ENCODE measurements at regions not wholly inside any gene's neighbourhood (a gene's known extent, or its start where the extent isn't known, plus 50 kb on each side); places are given as distances from the start of the nearest gene placed in this dataset.

DNA sequence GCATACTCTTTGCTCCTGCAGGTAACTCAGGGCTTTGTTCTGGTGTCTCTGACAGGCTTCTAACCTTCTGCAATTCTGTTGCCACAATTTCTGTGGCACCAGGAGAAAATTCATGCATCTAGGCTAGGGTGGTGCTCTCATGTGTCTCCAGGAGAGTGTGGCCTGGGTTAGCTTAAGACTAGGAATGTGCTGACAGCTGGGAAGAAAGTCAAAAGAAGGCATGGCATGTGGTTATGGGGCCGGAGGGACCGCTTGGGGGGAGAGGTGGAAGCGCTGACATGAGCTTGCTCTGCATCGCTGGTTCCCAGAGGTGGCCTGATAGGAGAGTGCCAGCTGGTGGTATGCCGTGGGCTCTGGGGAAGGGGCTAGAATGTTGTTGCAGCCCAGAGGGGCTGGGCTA lies 173.3 kb upstream of the TNP1 start:
- Histone ChIP-seq H3K4me3 (ENCODE audit: low read length) (no peak overlapping the region), H2AFZ (ENCODE audit: low read length) (no peak overlapping the region), H4K20me1 (ENCODE audit: insufficient read depth, low read depth, low read length) (no peaks in the 10 kb centered on the region), H3K4me1 (ENCODE audit: low read length) (no peaks in the 10 kb centered on the region), H3K27ac (ENCODE audit: low read length) (no peak overlapping the region), H3K36me3 (ENCODE audit: insufficient read depth, low read length) (no peaks in the 10 kb centered on the region), H3K4me2 (ENCODE audit: low read depth, low read length, poor library complexity, severe bottlenecking) (no peak overlapping the region), H3K79me2 (ENCODE audit: low read length) (no peaks in the 10 kb centered on the region), H3K9me3 (ENCODE audit: low read length) (no peaks in the 10 kb centered on the region), H3K9me2 (replicated peaks; ENCODE audit: insufficient read depth, low read length) (no peaks in the 10 kb centered on the region), H3K27me3 (ENCODE audit: low read length) (no peaks in the 10 kb centered on the region), H3K9ac (ENCODE audit: low read length) (no peak overlapping the region)
- DNase-seq, result no peak

DNA sequence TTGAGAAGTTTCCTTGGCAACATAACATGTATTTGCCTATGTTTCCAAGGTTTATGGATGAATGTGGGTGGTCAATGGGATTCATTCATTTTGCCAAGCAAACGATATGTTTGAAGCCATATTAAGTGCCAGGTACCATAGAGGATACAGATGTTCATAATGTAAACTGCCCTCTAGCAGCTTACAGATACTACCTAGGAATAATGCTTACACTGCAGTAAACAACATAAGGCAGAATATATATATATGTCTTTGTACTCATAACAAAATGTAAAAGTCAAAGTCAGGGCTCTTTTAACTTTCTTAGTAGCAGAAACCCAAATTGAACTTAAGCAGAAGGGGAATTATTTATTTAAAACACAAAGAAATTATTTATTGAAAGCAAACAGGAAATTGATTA lies 171.6 kb upstream of the TNP1 start:
- Histone ChIP-seq H3K9me2 (replicated peaks; ENCODE audit: insufficient read depth, low read length) (no peaks in the 10 kb centered on the region), H3K27me3 (ENCODE audit: low read length) (no peaks in the 10 kb centered on the region), H2AFZ (ENCODE audit: low read length) (no peak overlapping the region), H3K4me2 (ENCODE audit: low read depth, low read length, poor library complexity, severe bottlenecking) (no peak overlapping the region), H3K4me1 (ENCODE audit: low read length) (no peaks in the 10 kb centered on the region), H3K79me2 (ENCODE audit: low read length) (no peaks in the 10 kb centered on the region), H4K20me1 (ENCODE audit: insufficient read depth, low read depth, low read length) (no peaks in the 10 kb centered on the region), H3K4me3 (ENCODE audit: low read length) (no peak overlapping the region), H3K27ac (ENCODE audit: low read length) (no peak overlapping the region), H3K9ac (ENCODE audit: low read length) (no peak overlapping the region), H3K36me3 (ENCODE audit: insufficient read depth, low read length) (no peaks in the 10 kb centered on the region), H3K9me3 (ENCODE audit: low read length) (no peaks in the 10 kb centered on the region)
- DNase-seq, result no peak

DNA sequence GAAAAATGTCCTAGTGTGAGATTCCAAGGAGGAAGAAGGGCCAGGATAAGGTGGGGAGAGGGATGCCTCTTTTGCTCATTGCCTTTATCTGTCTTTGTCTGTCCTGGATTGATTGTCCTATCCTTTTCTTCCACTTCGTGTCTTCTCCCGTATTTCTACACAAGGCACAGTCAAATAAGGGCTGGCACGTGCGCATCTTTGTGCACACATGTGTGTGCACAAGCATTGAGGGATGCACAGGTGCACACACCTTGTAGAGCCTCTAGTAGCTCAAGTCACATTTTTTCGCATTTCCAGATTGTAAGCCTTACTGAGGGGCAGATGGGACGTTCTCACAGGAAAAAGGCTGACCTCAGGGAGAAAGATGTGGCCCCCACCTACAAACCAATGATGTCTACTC lies 170.2 kb upstream of the TNP1 start:
- Histone ChIP-seq H3K9ac (ENCODE audit: low read length) (no peak overlapping the region), H3K36me3 (ENCODE audit: insufficient read depth, low read length) (no peaks in the 10 kb centered on the region), H3K9me2 (replicated peaks; ENCODE audit: insufficient read depth, low read length) (no peaks in the 10 kb centered on the region), H4K20me1 (ENCODE audit: insufficient read depth, low read depth, low read length) (no peaks in the 10 kb centered on the region), H2AFZ (ENCODE audit: low read length) (no peak overlapping the region), H3K27me3 (ENCODE audit: low read length) (no peaks in the 10 kb centered on the region), H3K9me3 (ENCODE audit: low read length) (no peaks in the 10 kb centered on the region), H3K79me2 (ENCODE audit: low read length) (no peaks in the 10 kb centered on the region), H3K4me1 (ENCODE audit: low read length) (no peaks in the 10 kb centered on the region), H3K4me2 (ENCODE audit: low read depth, low read length, poor library complexity, severe bottlenecking) (no peak overlapping the region), H3K4me3 (ENCODE audit: low read length) (no peak overlapping the region), H3K27ac (ENCODE audit: low read length) (no peak overlapping the region)
- DNase-seq, result no peak

DNA sequence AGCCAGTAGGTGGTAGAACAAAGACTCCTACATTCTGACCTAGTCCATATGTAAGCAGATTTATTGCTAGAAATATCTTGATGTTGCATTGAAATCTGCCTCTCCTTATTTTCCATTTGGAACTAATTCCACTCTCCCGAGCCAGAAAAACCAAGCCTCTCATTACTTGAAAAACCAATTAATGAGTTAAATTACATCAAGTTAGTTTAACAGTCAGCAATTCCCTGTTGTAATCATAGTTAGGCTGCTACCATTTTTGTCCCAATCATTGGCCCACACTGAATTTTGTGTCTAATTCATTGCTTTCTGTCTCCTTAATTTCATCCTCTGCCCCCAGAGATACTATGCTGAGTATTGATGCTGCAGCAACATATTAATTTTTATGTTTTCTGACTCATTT lies 168.3 kb upstream of the TNP1 start:
- Histone ChIP-seq H3K79me2 (ENCODE audit: low read length) (no peaks in the 10 kb centered on the region), H3K4me3 (ENCODE audit: low read length) (no peak overlapping the region), H4K20me1 (ENCODE audit: insufficient read depth, low read depth, low read length) (no peaks in the 10 kb centered on the region), H3K36me3 (ENCODE audit: insufficient read depth, low read length) (no peaks in the 10 kb centered on the region), H3K9me3 (ENCODE audit: low read length) (no peaks in the 10 kb centered on the region), H3K4me2 (ENCODE audit: low read depth, low read length, poor library complexity, severe bottlenecking) (no peak overlapping the region), H3K4me1 (ENCODE audit: low read length) (no peaks in the 10 kb centered on the region), H3K9ac (ENCODE audit: low read length) (no peak overlapping the region), H3K27me3 (ENCODE audit: low read length) (no peaks in the 10 kb centered on the region), H3K9me2 (replicated peaks; ENCODE audit: insufficient read depth, low read length) (no peaks in the 10 kb centered on the region), H3K27ac (ENCODE audit: low read length) (no peak overlapping the region), H2AFZ (ENCODE audit: low read length) (no peak overlapping the region)
- DNase-seq, result no peak

DNA sequence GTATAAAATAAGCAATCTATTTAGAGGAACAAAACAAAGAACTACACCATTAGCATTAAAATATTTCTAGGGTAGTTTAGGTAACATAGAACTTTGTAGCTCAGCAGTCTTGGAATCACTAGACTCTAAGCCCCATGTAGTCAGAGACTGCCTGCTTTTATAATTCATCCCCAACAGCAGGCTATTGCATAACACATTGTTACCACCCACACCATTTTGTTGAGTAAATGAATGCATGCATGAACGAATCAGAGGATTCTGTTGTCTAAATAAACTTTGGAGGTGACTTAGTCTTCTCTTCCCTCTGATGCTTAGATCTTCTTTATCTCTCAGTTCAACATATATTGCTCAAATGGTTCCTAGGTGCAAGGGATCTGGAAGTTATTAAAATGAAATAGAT lies 167.6 kb upstream of the TNP1 start:
- Histone ChIP-seq H3K4me2 (ENCODE audit: low read depth, low read length, poor library complexity, severe bottlenecking) (no peak overlapping the region), H3K27ac (ENCODE audit: low read length) (no peak overlapping the region), H3K4me1 (ENCODE audit: low read length) (no peaks in the 10 kb centered on the region), H2AFZ (ENCODE audit: low read length) (no peak overlapping the region), H3K27me3 (ENCODE audit: low read length) (no peaks in the 10 kb centered on the region), H3K36me3 (ENCODE audit: insufficient read depth, low read length) (no peaks in the 10 kb centered on the region), H3K79me2 (ENCODE audit: low read length) (no peaks in the 10 kb centered on the region), H3K9me2 (replicated peaks; ENCODE audit: insufficient read depth, low read length) (no peaks in the 10 kb centered on the region), H3K9me3 (ENCODE audit: low read length) (no peaks in the 10 kb centered on the region), H4K20me1 (ENCODE audit: insufficient read depth, low read depth, low read length) (no peaks in the 10 kb centered on the region), H3K4me3 (ENCODE audit: low read length) (no peak overlapping the region), H3K9ac (ENCODE audit: low read length) (no peak overlapping the region)
- DNase-seq, result no peak

DNA sequence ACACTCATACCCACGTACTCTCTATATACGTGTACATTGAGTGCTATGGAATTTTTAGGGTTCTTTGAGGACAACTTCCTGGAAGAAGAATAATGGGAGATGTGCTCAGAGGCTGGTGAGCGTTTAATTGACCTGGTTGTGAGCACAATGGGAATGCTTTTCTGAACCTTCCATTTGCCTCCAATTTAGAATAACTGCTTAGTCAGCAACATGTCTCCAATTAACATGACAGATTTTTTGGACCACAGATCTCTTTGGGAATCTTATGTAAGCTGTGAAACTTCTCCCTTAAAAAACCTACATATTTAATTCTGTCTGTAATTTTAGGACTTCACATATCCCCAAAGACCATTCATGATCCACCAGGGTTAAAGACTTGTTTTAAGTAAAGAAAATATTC lies 166.7 kb upstream of the TNP1 start:
- H3K36me3 ChIP-seq (ENCODE audit: insufficient read depth, low read length), result no peaks in the 10 kb centered on the region
- H3K4me1 ChIP-seq (ENCODE audit: low read length), result no peaks in the 10 kb centered on the region
- H3K9ac ChIP-seq (ENCODE audit: low read length), result no peak overlapping the region
- H3K27ac ChIP-seq (ENCODE audit: low read length), result no peak overlapping the region
- H3K79me2 ChIP-seq (ENCODE audit: low read length), result no peaks in the 10 kb centered on the region
- H3K4me3 ChIP-seq (ENCODE audit: low read length), result no peak overlapping the region
- H3K9me2 ChIP-seq (replicated peaks; ENCODE audit: insufficient read depth, low read length), result no peaks in the 10 kb centered on the region
- no peak overlapping the region for H2AFZ ChIP-seq (ENCODE audit: low read length)
- no peaks in the 10 kb centered on the region for H3K9me3 ChIP-seq (ENCODE audit: low read length)
- H3K4me2 ChIP-seq (ENCODE audit: low read depth, low read length, poor library complexity, severe bottlenecking), result no peak overlapping the region
- no peak for DNase-seq
- H3K27me3 ChIP-seq (ENCODE audit: low read length), result no peaks in the 10 kb centered on the region
- no peaks in the 10 kb centered on the region for H4K20me1 ChIP-seq (ENCODE audit: insufficient read depth, low read depth, low read length)

DNA sequence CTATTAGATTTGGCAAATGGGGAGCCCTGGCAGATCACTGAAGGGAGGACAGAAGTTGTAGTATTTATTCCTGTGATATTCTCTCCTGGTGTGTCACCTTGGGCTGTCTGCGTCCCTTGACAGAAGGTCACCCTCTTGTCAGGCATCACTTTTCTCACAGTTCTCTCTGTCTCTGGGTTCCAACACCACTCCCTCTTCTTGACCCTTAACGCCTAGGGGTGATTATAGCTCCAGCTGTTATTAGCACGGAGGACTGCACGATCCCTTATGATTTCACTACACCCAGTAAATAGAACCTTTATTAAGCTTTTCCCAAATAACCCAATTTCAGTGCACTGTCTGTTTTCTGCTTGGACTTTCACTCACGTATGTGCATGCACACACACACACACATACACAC lies 166.3 kb upstream of the TNP1 start:
- Histone ChIP-seq H3K9me2 (replicated peaks; ENCODE audit: insufficient read depth, low read length) (no peaks in the 10 kb centered on the region), H3K36me3 (ENCODE audit: insufficient read depth, low read length) (no peaks in the 10 kb centered on the region), H4K20me1 (ENCODE audit: insufficient read depth, low read depth, low read length) (no peaks in the 10 kb centered on the region), H3K9ac (ENCODE audit: low read length) (no peak overlapping the region), H3K27me3 (ENCODE audit: low read length) (no peaks in the 10 kb centered on the region), H3K9me3 (ENCODE audit: low read length) (no peaks in the 10 kb centered on the region), H3K27ac (ENCODE audit: low read length) (no peak overlapping the region), H3K79me2 (ENCODE audit: low read length) (no peaks in the 10 kb centered on the region), H3K4me3 (ENCODE audit: low read length) (no peak overlapping the region), H2AFZ (ENCODE audit: low read length) (no peak overlapping the region), H3K4me1 (ENCODE audit: low read length) (no peaks in the 10 kb centered on the region), H3K4me2 (ENCODE audit: low read depth, low read length, poor library complexity, severe bottlenecking) (no peak overlapping the region)
- no peak for DNase-seq

DNA sequence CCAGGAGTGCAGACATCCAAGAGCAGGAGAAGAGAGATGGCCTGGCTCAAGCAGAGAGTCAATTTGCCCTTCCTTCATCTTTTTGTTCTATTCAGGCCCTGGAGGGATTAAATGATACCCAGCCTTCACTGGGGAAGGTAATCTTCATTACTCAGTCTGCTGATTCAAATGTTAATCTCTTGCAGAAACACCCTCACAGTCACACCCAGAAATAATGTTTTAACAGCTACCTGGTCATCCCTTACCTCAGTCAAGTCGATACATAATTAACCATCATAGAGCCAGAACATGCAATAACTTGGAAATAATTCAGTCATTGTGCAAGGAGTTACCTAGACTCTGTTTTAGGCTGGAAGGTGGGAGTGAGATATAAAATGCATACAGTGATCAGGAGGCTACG lies 163.7 kb upstream of the TNP1 start:
- Histone ChIP-seq H3K9me2 (replicated peaks; ENCODE audit: insufficient read depth, low read length) (no peaks in the 10 kb centered on the region), H3K36me3 (ENCODE audit: insufficient read depth, low read length) (no peaks in the 10 kb centered on the region), H3K4me1 (ENCODE audit: low read length) (no peaks in the 10 kb centered on the region), H3K9ac (ENCODE audit: low read length) (no peak overlapping the region), H3K79me2 (ENCODE audit: low read length) (no peaks in the 10 kb centered on the region), H4K20me1 (ENCODE audit: insufficient read depth, low read depth, low read length) (no peaks in the 10 kb centered on the region), H3K9me3 (ENCODE audit: low read length) (no peaks in the 10 kb centered on the region), H3K27me3 (ENCODE audit: low read length) (no peaks in the 10 kb centered on the region), H2AFZ (ENCODE audit: low read length) (no peak overlapping the region), H3K4me2 (ENCODE audit: low read depth, low read length, poor library complexity, severe bottlenecking) (no peak overlapping the region), H3K27ac (ENCODE audit: low read length) (no peak overlapping the region), H3K4me3 (ENCODE audit: low read length) (no peak overlapping the region)
- DNase-seq, result peak; percentile 4
